NCI-H524 (cell line): ENCODE measurements at regions not wholly inside any gene's neighbourhood (a gene's known extent, or its start where the extent isn't known, plus 50 kb on each side); places are given as distances from the start of the nearest gene placed in this dataset.
A peak's percentile ranks its signal among the peaks of the same experiment; 100 is the strongest.
"Not testable (repeated sequence)": the region's sequence is repeated elsewhere in the genome, so short reads cannot be mapped to it uniquely, and the experiment has no call there.

ENCODE experiments used
- DNase-seq, 2 experiments: peaks; one replicate each; lab custom pipeline; 2025; lab: John Stamatoyannopoulos, UW

DNA sequence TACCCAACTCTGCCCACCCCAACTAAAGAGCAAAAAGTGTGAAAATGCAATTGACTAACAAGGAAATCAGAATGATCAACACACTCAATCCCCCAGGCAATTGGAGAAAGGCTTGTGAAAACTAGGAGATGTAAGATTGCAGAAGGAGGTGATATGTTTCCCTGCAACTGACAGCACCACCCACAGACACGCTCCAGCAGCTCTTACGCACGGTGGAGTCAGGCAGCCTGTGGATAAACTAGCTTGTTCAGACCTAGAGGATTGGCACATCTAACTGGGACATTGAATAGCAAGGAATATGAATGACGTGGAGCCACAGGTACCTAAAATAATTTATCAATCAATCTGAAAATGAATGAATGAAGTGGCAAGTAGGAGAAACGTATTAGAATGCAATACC is 125.7 kb upstream of the MYO3A start:
- DNase-seq: no peak

DNA sequence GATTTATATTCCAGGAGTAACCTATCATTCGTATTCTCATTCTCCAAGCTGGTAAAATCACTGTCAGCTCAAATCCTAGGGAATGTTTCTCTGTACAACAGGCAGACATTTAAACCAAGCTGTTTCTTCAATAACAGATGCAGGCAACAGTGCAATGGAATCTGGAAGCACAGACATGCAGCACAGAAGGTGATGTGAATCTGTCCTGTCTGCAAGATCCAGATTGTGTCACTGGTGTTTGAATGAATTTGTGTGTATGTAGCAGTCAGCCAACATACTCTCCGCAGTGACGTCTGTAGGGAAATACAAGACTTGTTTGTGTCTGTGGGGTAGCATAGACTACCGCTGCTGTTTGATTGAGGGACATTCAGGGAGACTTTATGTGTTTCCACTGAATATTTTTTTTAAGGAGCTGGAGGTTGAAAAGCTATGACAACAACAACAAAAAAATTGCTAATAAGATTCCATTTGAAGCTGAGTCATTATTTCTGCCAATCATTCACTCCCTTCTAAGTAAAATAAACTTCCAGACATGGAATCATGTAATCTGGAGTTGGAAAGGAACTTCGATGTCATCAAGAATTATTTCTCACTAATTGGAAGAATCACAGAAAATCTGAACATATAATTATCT is 122.9 kb upstream of the MYO3A start:
- no peak for DNase-seq

DNA sequence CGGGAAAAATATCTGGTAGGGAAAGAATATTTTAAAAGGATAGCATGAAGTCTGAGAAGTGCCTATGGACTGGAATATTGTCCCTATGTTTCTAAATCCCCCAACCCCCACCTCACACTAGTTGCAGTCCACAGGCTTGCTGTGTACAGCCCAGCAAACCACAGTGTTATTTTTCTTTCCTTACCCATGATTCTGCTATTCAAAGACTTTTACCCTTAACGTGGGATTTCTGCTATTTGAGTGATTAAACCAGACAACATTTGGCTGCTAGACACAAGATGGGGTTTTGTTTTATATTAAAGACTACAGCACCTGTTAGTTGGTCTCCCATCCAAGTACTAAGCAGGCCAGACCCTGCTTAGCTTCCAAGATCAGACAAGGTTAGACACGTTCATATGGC is 120.5 kb upstream of the MYO3A start:
- no peak for DNase-seq

DNA sequence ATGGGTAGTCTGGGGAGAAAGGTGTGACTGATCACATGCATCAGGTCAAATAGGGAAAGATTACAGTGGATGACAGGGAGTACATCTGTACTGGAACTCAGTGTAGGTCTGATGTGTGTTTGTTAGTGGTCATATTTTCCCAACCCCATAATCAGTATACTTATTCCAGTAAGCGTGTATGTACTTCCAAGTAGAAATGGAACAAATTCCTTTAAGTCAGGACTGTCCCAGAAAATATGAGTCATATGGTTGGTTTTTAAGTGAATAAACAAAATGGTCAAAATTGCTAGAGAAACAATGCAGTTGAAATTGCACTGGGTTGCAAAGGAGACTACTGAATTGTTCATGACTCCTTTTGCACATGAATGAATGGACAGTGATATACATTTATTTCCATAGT is 118.8 kb upstream of the MYO3A start:
- no peak for DNase-seq

DNA sequence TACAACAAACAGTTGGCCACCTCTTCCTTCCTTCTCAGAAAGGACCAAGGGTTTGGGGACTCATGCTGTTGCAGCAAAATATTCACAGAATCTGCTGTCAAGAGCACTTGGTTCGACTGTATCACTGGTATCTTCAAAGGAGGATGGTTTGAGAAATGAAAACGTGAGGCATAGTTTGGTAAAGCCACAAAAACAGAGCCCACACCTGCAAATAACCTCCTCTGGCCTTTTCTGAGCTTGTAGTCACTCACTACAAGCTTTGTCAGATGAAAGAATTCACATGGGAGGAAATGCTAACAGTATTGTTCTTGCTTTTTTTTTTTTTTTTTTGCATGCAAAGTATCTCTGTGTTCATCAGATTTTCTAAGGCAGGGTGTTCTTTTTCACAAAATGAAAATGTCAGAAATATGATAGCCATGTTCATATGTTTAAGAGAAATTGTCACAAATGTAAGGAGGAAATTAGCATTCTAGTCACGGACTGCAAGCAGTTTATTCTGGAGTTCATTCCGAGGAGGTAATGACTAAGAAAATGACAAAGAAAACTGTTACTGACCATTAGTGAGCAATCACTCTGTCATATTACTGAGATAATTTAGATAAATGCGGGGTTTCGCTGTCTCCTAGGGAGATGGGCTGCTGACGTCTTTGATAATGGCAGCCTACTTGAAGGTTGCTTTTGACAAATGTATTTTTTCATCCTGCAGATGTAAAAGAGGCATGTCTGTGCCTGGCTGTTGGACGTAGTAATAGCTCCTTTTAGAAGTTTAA is 117.8 kb upstream of the MYO3A start:
- DNase-seq: no peak

DNA sequence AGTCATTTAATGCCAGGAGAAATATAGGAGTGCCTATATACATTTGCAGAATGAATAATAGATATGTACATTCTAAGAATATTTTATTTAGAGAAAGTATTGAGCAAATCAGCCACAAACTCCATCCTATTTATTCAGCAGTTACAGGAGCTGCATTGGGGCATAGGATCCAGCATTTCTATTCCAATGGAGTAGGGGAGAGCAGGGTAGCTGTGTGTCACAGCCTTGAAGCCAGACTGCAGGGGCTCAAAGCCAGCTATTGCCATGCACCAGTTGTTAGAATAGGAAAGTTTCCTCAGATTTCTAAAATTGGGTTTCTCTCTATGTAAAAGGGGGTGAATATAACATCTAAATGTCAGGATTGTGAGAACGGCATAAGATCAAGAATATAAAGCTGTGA is 116.8 kb upstream of the MYO3A start:
- no peak for DNase-seq

DNA sequence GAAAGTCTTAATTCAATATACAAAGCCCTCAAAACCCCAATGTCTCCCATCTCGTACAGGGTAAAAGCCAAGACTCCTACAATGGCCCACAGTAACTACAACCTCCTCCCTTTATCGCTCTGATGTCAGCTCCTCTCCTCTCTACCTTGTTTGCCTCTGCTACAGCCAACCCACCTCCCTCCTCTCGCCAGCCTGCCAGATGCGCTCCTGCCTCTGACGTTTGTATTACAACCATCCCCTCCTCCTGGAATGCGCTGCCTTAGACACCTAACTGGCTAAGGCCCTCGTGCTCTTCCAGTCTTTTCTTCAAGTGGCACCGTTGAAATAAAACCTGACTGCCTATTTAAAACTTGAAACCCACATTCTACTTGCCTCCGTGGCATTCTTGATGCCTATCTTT is 115.3 kb upstream of the MYO3A start:
- DNase-seq: no peak

DNA sequence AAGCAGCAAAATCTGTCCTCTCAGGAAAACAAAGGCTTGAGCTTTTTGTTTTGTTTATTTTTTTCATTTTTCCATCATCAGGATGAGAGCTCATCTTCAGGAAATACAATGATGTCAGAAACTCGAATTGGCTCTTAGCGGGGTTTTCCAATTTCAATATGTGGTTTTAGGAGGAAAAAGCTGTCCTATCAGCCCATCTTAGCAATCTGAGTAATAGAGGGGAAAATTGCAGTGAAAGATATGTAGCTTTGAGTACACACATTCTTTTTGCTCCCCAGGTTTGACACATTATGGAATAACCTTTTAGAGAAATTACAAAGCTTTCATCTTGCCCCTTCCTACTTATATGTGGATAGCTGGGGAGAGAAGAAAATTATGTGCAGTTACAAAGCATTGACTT is 113.6 kb upstream of the MYO3A start:
- DNase-seq: no peak

DNA sequence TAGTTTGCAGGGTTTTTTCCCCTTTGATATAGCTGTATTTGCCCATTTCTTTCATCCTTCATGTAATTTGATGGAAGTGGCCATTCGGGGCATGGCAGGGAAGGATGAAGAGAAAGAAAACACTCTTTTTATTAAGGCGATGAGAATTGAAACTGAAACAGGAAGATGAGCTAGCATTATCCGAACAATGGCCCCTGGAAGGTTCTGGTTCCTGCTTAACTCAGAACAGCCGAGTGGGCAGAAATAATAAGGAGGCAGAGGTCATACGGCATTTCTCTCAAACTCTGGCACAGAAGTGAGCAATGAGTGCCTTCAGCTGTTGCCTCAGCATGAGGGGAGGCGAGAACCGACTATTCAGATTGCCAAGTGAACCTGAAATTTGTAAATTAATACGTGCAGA is 113.2 kb upstream of the MYO3A start:
- DNase-seq: no peak

DNA sequence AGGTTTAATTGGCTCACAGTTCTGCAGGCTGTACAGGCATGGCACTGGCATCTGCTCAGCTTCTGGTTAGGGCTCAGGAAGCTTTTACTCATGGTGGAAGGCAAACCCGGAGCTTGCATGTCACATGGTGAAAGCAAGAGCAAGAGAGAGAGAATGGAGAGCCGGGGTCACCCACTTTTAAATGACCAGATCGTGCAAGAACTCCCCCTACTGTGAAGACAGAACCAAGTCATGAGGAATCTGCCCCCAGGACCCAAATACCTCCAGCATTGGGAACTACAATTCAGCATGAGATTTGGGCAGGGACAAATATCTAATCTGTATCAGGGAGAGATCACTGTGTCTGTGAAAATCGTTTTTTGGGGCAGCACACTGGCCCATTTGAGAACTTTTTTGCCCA is 110.0 kb upstream of the MYO3A start:
- DNase-seq: no peak

DNA sequence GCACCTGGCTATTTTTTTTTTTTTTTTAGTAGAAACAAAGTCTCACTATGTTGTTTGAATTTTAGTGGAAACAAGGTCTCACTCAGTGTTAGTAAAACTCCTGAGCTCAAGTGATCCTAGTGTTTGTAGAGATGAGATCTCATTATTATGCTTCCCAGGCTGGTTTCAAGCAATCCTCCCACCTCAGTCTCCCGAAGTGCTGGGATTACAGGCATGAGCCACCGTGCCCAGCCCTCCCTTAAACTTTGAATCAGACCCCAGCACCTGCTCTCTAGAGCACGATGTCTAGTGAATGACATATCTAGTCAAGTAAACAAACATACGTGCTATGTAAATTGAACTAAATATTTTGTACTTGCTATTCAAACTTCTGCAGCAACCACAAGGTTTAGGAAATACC is 105.6 kb upstream of the MYO3A start:
- DNase-seq: peak in 1 of 2 experiments; percentile 32

DNA sequence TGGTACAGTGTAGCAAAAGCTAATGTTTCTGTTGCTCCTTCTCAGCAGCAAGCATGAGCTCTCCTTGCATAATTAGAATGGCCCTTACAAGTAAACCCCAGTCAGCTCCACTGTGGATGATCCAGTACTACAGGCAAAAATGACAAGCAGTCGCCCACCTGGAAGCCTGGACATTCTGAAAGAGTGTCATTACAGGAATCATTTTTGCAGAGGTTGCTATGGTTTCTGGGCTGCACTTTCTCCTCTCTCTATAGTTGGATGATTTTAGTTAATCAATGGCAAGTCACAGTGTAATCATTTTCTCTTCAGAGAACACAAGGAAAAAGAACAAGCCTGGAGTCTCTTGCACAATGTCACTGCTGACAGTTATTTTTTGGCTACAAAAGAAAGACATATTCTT is 102.9 kb upstream of the MYO3A start:
- no peak for DNase-seq

DNA sequence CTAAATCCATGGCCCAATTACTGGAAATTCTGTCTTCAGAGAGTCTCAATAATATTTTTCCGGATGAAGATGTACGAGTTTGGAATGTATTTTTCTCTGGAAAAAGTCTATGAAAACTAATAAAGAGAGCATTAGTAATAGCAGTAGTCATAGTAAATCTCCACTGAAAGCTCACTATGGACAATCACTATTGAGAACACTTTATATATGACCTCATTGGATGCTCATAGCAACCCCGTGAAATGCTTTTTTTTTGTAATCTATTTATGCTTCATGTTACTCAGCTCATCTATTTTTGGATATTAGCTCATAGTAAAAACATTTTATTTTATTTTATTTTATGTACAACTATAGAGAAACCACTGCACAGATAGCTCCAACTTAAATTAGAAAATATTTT is 94.3 kb upstream of the MYO3A start:
- no peak for DNase-seq

DNA sequence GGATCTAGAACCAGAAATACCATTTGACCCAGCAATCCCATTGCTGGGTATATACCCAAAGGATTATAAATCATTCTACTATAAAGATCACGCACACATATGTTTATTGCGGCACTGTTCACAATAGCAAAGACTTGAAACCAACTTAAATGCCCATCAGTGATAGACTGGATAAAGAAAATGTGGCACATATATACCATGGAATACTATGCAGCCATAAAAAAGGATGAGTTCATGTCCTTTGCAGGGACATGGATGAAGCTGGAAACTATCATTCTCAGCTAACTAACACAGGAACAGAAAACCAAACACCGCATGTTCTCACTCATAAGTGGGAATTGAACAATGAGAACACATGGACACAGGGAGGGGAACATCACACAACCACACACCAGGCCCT is 93.2 kb upstream of the MYO3A start:
- DNase-seq: not testable (repeated sequence)

DNA sequence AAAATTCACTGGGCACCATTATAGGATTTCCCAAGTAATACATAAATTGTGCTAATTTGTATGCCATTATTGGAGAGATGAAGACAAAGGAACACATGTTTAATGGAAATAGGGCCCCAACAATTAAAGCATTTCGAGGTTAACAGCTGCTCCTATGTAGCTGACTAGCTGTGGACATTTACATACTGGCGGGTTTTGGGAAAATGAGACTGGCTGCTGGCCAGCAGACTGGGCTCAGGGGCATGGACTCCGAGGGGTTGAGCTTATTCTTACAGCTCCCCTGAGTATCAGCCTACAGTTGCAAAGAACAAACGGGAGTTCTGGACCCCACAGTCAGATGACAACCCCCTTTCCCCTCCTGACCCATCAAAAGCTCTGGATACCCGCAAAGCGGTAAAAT is 91.9 kb upstream of the MYO3A start:
- peak in 1 of 2 experiments; percentile 21 for DNase-seq

DNA sequence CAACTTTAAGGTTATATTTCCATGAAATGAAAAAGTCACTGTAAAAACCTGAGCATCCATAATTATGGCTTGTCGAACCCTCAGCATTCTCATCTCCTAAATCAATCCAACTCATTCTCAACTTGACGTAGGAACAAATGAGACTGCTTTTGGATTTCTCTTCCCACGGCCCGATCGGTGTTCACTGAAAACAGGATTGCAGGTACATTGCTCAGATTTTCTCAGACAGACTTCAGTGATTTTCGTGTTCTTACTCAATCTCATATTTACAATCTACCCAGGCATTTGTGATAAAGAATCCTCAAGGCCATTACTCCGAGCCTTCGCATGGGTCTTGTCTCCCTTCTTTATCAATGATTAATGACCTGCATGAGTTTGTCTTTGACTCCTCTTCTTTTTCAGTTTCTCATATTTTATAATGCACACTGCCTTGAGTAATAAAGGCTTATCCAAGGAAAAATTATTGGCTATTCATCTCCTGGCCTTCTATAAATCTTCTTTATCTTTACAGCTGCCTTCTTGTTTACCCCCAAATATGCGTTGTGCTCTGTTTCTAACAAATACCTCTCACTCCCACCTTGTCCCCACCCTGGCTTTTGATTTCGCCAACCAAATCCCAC is 90.4 kb upstream of the MYO3A start:
- DNase-seq: no peak

DNA sequence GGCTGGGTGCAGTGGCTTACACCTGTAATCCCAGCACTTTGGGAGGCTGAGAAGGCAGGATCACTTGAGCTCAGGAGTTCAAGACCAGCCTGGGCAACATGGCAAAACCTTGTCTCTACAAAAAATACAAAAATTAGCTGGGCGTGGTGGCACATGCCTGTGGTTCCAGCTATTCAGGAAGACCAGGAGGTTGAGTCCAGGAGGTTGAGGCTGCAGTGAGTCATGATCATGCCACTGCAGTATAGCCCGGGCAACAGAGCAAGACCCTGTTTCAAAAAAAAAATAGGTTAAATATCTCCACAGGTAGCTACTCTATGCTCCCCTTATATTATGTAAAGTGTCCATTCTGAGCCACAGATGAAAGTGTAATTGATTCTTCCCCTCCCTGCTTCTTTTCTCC is 89.3 kb upstream of the MYO3A start:
- not testable (repeated sequence) for DNase-seq

DNA sequence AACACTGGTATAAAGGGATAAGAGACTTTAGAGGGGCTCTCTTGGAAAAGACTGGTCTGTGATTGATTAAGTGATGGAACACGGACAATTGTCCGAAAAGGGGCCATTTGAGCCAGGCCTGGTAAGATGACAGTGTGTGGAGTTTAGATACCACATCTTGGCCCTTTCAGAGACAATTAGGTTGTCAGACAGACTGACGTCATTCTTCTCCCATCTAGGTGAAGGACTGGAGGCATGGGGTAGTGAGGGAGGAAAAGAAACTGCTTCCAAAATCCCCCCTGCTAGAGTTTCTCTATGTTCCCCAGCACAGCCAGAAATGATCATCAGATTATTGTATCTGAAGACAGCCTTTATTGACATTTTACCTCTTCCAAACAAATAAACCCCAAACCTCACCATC is 84.8 kb upstream of the MYO3A start:
- no peak for DNase-seq

DNA sequence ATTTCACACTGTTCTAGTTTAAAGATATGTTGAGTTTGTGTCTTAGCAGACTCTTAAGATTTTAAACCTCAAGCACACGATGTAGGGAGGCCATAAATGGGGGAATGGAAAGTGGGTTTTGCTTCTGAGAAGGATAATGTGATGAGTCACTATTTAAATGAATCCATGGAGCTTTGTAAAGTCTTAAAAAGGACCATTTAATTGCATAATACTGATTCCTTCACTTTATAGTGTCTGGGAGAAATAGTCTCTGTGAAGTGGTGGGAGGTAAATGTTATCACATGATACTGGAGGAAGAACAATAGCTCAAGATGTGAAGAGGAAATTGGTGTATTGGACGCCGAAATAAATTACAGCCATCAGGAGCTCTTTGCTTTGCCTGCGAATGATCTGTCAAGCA is 84.0 kb upstream of the MYO3A start:
- DNase-seq: no peak

DNA sequence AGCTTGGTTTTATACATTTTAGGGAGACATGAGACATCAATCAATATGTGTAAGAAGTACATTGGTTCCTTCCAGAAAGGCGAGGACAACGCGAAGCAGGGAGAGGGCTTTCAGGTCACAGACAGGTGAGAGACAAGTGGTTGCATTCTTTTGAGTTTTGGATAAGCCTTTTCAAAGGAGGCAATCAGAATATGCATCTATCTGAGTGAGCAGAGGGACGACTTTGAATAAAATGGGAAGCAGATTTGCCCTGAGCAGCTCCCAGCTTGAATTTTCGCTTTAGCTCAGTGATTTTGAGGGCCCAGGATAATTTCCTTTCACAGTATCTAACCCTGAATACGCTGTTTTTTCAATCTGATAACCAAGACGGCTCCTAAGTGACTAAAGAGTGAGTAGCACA is 82.5 kb upstream of the MYO3A start:
- DNase-seq: no peak

DNA sequence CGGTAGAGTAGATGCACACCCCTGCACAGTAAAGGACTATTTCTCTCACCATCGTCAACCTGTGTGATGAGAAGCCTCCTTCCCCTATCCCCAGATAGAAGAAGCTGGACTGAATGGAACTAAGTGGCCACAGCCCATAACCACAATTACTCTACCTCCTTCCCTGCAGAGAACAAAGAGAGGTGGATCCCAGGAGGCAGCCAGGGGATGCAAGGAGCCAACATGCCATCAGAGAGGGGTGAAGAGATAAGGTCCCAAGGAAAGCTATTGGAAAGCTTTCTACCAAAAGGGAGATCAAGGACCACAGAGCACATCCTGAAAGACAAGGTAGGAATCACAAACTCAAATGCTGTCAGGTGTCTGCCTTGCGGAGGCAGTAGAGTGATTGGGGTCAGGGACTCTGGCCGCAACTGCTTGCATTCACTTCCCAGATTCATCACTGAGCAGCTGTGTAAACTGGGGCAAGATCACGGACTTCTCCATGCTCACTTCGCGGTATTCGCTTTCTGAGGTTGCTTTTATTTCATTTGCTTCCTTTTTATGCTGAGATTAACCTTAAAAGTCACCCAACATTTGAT is 81.6 kb upstream of the MYO3A start:
- no peak for DNase-seq

DNA sequence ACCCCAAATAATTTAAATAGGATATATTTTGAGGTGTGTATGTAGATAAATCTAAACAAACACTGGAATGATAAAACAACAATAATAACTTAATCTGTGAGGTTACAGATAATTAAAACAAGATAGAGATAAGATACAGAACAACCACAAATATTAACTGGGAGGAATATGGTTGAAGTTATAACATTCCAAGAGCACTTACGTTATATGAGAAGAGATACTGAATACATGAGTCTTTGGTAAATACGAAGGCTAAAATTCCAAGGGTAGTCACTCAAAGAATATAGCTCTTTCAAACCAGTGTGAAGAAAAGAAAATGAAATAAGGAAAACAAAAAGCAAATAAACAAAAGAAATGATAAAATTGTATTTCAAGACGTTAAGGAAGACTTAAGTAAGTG is 76.0 kb upstream of the MYO3A start:
- DNase-seq: no peak

DNA sequence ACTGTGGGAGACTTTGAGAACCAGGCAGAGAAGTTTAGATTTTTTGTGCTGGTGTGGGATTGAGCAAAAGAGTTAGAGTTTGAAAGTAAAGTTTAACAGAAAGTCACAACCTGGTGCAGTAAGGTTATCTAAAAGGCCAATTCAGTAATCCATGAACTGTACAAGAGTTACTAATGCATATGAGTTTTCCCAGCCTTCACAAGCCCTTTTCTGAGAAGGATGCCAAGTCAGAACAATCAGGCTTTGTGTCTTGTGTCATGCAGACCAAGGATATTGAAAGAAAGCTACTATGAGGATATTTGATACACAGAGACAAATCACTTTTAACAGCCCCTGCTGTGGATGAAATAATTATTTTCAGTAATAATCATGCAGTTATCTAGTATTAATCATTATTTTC is 68.8 kb upstream of the MYO3A start:
- no peak for DNase-seq
